ENCODE measurements at regions not wholly inside any gene's neighbourhood (a gene's known extent, or its start where the extent isn't known, plus 50 kb on each side); places are given as distances from the start of the nearest gene placed in this dataset.

- DNase-seq (ENCODE audit: low read depth), result no peak
Observed at GRCh38 chr1:37085393-37085792, 51.1 kb upstream of the GRIK3 start.

- no peak for DNase-seq (ENCODE audit: low read depth)
Observed at GRCh38 chr1:37089750-37090149, 55.4 kb upstream of the GRIK3 start.

GRCh38 chr1:37090671-37091070 is 56.4 kb upstream of the GRIK3 start:
- no peak for DNase-seq (ENCODE audit: low read depth)

DNA sequence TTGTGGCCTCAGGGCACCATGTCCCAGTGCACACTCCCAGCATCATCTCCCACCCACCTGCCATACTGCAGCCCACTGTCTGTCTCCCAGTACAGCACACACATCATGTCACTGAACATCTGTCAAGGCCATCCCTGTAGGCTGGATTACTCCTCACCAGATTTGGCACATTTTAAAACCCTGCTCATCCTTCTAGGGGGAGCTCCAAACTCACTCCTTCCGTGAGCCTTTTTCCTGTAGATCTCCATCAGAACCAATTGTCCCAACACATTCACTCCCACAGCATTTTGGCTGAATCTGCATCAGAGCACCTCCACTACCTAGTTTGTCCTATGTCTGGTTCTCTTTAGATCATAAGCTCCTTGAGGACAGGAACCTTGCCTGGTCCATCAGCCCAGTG is 58.6 kb upstream of the GRIK3 start:
- no peak for DNase-seq (ENCODE audit: low read depth)

GRCh38 chr1:37094302-37094701 is 60.0 kb upstream of the GRIK3 start:
- no peak for DNase-seq (ENCODE audit: low read depth)

DNA sequence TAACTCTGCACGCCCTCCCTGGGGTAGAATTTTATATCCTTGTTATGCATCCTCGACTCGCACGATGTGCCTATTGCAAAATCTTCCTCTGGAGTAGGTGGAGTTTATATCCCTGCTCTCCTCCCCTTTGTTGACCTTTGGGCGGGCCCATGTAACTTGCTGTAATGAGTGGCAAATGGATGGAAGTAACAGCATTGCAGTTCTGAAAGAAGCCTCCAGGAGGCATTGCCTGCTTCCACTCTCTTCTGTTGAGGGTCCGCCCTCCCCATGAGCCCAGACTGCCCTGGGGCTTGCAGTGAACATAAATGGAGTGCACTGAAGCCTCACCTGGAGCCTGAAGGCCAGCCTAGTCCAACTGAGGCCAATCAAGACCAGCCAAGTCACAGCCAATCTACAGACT is 62.2 kb upstream of the GRIK3 start:
- DNase-seq (ENCODE audit: low read depth), result no peak

- DNase-seq (ENCODE audit: low read depth), result no peak
Observed at GRCh38 chr1:37097731-37098130, 63.4 kb upstream of the GRIK3 start.

GRCh38 chr1:37098237-37098636 is 63.9 kb upstream of the GRIK3 start:
- no peak for DNase-seq (ENCODE audit: low read depth)

DNA sequence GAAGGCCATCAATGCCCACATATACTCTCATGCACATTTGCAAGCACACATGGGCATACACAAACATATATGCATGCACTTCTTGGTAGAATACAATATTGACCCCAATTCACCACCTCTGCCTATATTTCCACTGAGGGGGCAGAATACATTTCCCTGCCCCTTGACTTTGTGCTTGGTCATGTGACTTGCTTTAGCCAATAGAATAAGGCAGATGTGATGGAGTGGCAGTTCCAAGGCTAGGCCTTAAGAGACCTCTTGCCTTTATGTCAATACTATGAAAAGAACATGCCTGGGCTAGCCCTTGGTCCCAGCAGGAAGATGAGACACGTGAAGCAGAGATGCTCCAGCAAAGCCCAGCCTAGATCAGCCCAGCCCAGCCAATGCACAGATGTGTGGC is 66.0 kb upstream of the GRIK3 start:
- DNase-seq (ENCODE audit: low read depth), result no peak

DNA sequence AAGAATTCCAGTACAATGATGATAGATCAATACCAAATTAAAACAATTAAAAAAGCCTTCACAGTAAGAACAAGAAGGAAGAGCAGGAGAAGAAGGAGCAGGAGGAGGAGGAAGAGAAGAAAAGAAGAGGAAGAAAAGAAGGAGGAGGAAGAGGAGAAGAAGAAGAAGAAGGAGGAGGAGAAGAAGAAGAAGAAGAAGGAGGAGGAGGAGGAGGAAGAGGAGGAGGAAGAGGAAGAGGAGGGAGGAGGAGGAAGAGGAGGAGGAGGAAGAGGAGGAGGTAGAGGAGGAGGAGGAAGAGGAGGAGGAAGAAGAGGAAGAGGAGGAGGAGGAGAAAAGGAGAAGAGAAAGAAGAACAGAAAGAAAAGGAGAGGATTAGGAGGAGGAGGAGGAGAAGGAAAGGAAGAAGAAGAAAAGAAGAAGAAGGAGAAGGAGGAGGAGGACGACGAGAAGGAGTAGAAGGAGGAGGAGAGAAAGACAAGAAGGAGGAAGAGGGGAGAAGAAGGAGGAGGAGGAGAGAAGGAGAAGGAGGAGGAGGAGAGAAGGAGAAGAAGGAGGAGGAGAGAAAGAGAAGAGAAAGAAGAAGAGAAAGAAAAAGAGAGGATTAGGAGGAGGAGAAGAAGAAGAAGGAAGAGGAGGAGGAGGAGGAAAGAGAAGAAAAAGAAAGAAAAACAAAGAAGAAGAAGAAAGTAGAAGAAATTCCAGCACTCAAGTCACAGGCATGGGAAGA is 68.5 kb upstream of the GRIK3 start:
- DNase-seq (ENCODE audit: low read depth), result no peak

DNA sequence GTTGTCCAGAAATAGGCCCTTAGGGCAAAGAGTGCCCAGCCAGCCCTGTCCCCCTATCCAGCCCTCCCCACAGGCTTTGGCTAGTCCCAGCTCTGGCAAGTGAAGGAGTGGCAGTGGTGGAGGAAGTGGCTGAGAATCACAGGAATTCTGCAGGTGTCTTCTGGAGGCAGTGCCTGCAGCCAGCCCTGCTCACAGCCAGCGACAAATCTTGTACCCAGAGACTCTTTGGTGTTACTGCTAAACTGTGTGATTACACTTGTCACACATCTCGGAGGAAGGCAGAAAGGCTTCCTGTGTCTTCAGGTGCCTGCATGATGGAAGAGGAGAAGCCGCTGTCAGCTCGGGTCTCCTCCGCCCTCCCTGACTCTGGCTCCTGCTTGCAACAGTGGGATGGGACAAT is 71.6 kb upstream of the GRIK3 start:
- no peak for DNase-seq (ENCODE audit: low read depth)

GRCh38 chr1:37107153-37107907 is 73.0 kb upstream of the GRIK3 start:
- no peak for DNase-seq (ENCODE audit: low read depth)

DNA sequence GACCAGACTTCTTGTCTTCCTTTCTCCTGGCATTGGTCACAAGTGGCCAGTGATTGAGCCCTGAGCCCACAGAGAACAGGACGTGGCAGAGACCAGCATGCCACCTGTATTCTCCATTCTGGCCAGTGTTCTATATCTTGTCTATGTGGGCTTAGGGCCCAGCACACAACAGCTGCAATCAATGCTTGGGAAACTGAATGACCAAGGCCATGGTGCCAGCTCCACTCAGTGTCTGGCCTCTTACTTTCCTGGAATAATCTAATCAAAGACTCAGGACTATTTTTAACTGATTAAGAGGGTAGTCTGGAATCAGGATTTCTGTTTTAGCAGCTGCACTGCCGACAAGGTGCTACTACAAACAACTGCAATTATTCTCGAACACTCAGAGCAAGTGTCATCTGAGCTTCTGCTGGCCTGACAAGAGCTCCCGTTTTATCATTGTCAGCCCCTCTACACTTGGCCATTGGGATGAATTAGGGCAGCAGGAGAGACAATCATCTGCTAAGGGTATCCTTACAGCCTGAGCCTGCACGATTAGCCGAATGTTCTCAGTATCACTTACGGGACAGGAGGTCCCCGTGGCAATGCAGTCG is 74.4 kb upstream of the GRIK3 start:
- DNase-seq (ENCODE audit: low read depth), result no peak

DNA sequence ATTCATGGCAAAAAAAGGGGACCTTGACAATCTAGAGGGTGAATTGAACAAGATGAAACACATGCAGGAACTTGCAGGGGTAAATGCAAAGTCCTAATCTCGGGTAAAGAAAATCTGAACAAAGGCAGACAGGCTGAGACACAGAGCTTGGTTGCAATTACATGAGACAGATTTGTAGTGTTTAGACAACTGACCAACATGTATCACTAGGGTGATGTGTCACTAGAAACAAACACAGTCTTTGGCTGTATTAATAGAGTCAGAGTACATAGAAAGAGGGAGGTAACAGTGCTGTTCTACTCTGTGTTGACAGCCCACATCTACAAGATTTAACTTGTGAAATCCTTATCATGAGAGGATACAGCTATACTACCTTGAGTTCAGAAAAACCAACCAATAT is 78.1 kb upstream of the GRIK3 start:
- no peak for DNase-seq (ENCODE audit: low read depth)

- DNase-seq (ENCODE audit: low read depth), result no peak
Observed at GRCh38 chr1:37113285-37113997, 79.1 kb upstream of the GRIK3 start.

- no peak for DNase-seq (ENCODE audit: low read depth)
Observed at GRCh38 chr1:37118790-37119189, 84.5 kb upstream of the GRIK3 start.

DNA sequence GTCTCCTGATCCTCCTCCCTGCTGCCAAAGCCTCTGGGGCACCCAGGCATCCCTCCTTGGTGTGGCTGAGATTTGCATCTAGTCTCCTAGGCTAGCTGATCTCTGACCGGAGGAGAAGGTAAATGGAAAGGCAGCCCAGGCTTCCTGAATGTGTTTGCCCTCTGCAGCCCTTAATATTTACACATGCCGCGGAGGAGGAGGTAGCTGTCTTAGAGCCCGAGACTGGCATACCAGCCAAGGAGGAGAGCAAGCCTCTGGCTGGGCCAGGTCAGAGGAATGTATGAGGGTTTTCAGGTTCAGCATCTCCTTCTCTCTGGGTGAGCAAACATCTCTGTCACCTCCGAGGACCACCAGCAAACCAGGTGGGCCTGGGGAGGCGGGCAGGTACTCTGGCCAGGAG is 86.0 kb upstream of the GRIK3 start:
- DNase-seq (ENCODE audit: low read depth), result no peak

GRCh38 chr1:37123276-37124115 is 89.2 kb upstream of the GRIK3 start:
- no peak for DNase-seq (ENCODE audit: low read depth)

DNA sequence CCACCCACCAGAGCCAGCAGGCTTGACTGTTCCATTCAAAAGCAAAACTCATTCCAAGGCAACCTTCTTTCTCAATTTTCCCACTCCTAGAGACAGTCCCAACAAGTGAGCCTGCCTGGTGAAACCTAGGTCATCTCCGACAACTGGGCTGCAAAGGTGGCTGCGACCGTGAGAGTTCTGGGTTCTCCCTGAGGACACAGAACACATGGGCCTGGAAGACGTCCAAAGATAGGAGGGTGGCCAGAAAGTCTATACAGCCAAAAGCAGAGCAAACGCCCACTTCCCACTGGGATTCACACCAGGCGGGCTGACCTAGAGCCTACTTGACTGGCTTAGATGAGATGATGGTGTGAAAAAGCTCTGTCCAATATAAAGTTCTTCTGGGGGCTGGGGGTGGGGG is 90.2 kb upstream of the GRIK3 start:
- DNase-seq (ENCODE audit: low read depth), result no peak

- no peak for DNase-seq (ENCODE audit: low read depth)
Observed at GRCh38 chr1:37125295-37125694, 91.0 kb upstream of the GRIK3 start.

- no peak for DNase-seq (ENCODE audit: low read depth)
Observed at GRCh38 chr1:37127254-37127748, 93.0 kb upstream of the GRIK3 start.

Data from forelimb muscle (tissue), 1 donor.